HG03039 (cell line): ENCODE measurements at regions not wholly inside any gene's neighbourhood (a gene's known extent, or its start where the extent isn't known, plus 50 kb on each side); places are given as distances from the start of the nearest gene placed in this dataset.
A peak's percentile ranks its signal among the peaks of the same experiment; 100 is the strongest.
"Not testable (repeated sequence)": the region's sequence is repeated elsewhere in the genome, so short reads cannot be mapped to it uniquely, and the experiment has no call there.

Experiments
- ATAC-seq: cut with Tn5 transposase; IDR thresholded peaks from one replicate; pipeline ENCODE4 v1.9.1; 2021; ENCODE audit warnings: mild to moderate bottlenecking, moderate library complexity; ENCODE audit not compliant: unreplicated experiment

GRCh38 chr14:57061009-57061711 lies 207.5 kb downstream of the EXOC5 start:
- ATAC-seq: no peak

- ATAC-seq: peak; percentile 94
Observed at GRCh38 chr14:57060276-57060955, 208.3 kb downstream of the EXOC5 start.

- ATAC-seq: no peak
Observed at GRCh38 chr14:57058319-57058718, 210.4 kb downstream of the EXOC5 start.

- no peak for ATAC-seq
Observed at GRCh38 chr14:57057803-57058202, 210.9 kb downstream of the EXOC5 start.

GRCh38 chr14:57056522-57056921 lies 212.2 kb downstream of the EXOC5 start:
- ATAC-seq: not testable (repeated sequence)

GRCh38 chr14:57052705-57053302 lies 215.9 kb downstream of the EXOC5 start:
- ATAC-seq: no peak

GRCh38 chr14:57051633-57052032 lies 217.1 kb downstream of the EXOC5 start:
- ATAC-seq: no peak

GRCh38 chr14:57049848-57050247 lies 218.9 kb downstream of the EXOC5 start:
- no peak for ATAC-seq

- no peak for ATAC-seq
Observed at GRCh38 chr14:57046175-57046574, 222.5 kb downstream of the EXOC5 start.

- ATAC-seq: not testable (repeated sequence)
Observed at GRCh38 chr14:57044101-57044973, 224.4 kb downstream of the EXOC5 start.

- no peak for ATAC-seq
Observed at GRCh38 chr14:57038689-57039088, 228.4 kb upstream of the OTX2 start.

GRCh38 chr14:57031474-57031873 lies 221.2 kb upstream of the OTX2 start:
- no peak for ATAC-seq

GRCh38 chr14:57029620-57030253 lies 219.5 kb upstream of the OTX2 start:
- no peak for ATAC-seq

- no peak for ATAC-seq
Observed at GRCh38 chr14:57025456-57025855, 215.2 kb upstream of the OTX2 start.

- no peak for ATAC-seq
Observed at GRCh38 chr14:57022608-57023007, 212.3 kb upstream of the OTX2 start.

GRCh38 chr14:57018065-57018464 lies 207.8 kb upstream of the OTX2 start:
- no peak for ATAC-seq

- no peak for ATAC-seq
Observed at GRCh38 chr14:57013987-57014386, 203.7 kb upstream of the OTX2 start.

GRCh38 chr14:57009585-57010515 lies 199.6 kb upstream of the OTX2 start:
- no peak for ATAC-seq

- ATAC-seq: no peak
Observed at GRCh38 chr14:57008534-57008933, 198.3 kb upstream of the OTX2 start.

- no peak for ATAC-seq
Observed at GRCh38 chr14:56998728-56999127, 188.4 kb upstream of the OTX2 start.
